GM12878 (cell line): ENCODE measurements at regions not wholly inside any gene's neighbourhood (a gene's known extent, or its start where the extent isn't known, plus 50 kb on each side); places are given as distances from the start of the nearest gene placed in this dataset.

Source experiments
- ATAC-seq: fragments of 200-7000 bp; cut with Tn5 transposase; 3 replicates; pipeline ENCODE4 v1.9.1; 2020; ENCODE audit warnings: mild to moderate bottlenecking, moderate library complexity
- BruUV-seq: library from RNA; stranded (reverse); fragments of 400-500 nt; replicated peaks from 2 replicates; lab custom pipeline; 2021; lab: Mats Ljungman, UMichigan
- CTCF ChIA-PET: fragments of 300-600 bp; sonication (Branson Sonifier 250); formaldehyde crosslinking; extraction: SDS; loops from one replicate; lab custom pipeline; 2021; ENCODE audit warnings: inconsistent platforms; lab: Yijun Ruan, JAX
- POLR2A ChIA-PET: fragments of 350-600 bp; formaldehyde crosslinking; extraction: SDS; loops from one replicate; lab custom pipeline; 2021; ENCODE audit warnings: inconsistent platforms; lab: Charles Lee
- RAD21 ChIA-PET: fragments of 300-600 bp; sonication (Branson Sonifier 250); formaldehyde crosslinking; loops from one replicate; lab custom pipeline; 2023; ENCODE audit warnings: antibody characterized with exemption; ENCODE audit not compliant: unreplicated experiment; lab: Charles Lee
- SMC1A ChIA-PET: fragments of 300-600 bp; sonication (Branson Sonifier 250); formaldehyde crosslinking; loops from one replicate; lab custom pipeline; 2023; ENCODE audit not compliant: unreplicated experiment, uncharacterized antibody; lab: Charles Lee
- DNase-seq: peaks from one replicate; pipeline ENCODE4 v3.0.0-alpha.2; 2011; ENCODE audit warnings: low read depth, low spot score
- FAIRE-seq: peaks from 3 replicates; lab custom pipeline; 2011; peaks lifted over from hg19 to GRCh38; lab: Jason Lieb, UNC
- H2AFZ ChIP-seq: 2 replicates; pipeline ENCODE4 v1.6.0; 2011; ENCODE audit warnings: low read depth, low read length, control low read depth; ENCODE audit not compliant: control insufficient read depth
- H3K27ac ChIP-seq: 2 replicates; pipeline ENCODE4 v1.5.1; 2011; ENCODE audit warnings: control low read depth; ENCODE audit not compliant: control insufficient read depth, insufficient read depth
- H3K27me3 ChIP-seq, 2 experiments: replicated peaks in 1 of 2; 2 replicates each; pipeline versions ENCODE4 v1.6.0 to v1.6.1; 2011; ENCODE audit warnings: low read length in 1 of 2; ENCODE audit not compliant: control insufficient read depth in 2 of 2, insufficient read depth in 2 of 2
- H3K36me3 ChIP-seq, 2 experiments: 2 replicates each; pipeline ENCODE4 v1.5.1; 2011; ENCODE audit warnings: low read length in 1 of 2; ENCODE audit not compliant: control insufficient read depth in 2 of 2, insufficient read depth in 2 of 2
- H3K4me1 ChIP-seq: 2 replicates; pipeline ENCODE4 v1.6.1; 2011; ENCODE audit warnings: mild to moderate bottlenecking, low read length, moderate library complexity, mixed read lengths; ENCODE audit not compliant: control insufficient read depth, insufficient read depth
- H3K4me2 ChIP-seq: 2 replicates; pipeline ENCODE4 v1.6.0; 2011; ENCODE audit warnings: control low read depth; ENCODE audit not compliant: control insufficient read depth, insufficient read depth
- H3K4me3 ChIP-seq: fragments of 200-600 bp; sonication (generic); 2 replicates; pipeline ENCODE4 v1.5.1; 2016
- H3K79me2 ChIP-seq: 2 replicates; pipeline ENCODE4 v1.6.0; 2011; ENCODE audit warnings: low read length; ENCODE audit not compliant: control insufficient read depth, insufficient read depth
- H3K9ac ChIP-seq: 2 replicates; pipeline ENCODE4 v1.8.0; 2011; ENCODE audit warnings: low read length, control low read depth, mixed read lengths; ENCODE audit not compliant: control insufficient read depth, insufficient read depth
- H3K9me3 ChIP-seq: replicated peaks from 3 replicates; pipeline ENCODE4 v1.5.1; 2011; ENCODE audit warnings: mild to moderate bottlenecking, low read length; ENCODE audit not compliant: control insufficient read depth, insufficient read depth
- H4K20me1 ChIP-seq: 2 replicates; pipeline ENCODE4 v1.6.0; 2011; ENCODE audit not compliant: control insufficient read depth, insufficient read depth
- BACH1 ChIP-seq: fragments of 450-650 bp; IDR thresholded peaks from 2 replicates; pipeline ENCODE4 v1.6.1; 2017; ENCODE audit warnings: mild to moderate bottlenecking, borderline replicate concordance
- CHD2 ChIP-seq: IDR thresholded peaks from 2 replicates; pipeline ENCODE4 v1.6.1; 2011; ENCODE audit warnings: low read depth, low read length, improper control_type of control experiment, borderline replicate concordance
- EP300 ChIP-seq, 2 experiments: fragments of 150-350 bp in 1 of 2; IDR thresholded peaks; 2 replicates each; pipeline ENCODE4 v1.6.1; 2011 to 2012; ENCODE audit warnings: low read depth in 2 of 2, low read length in 2 of 2, borderline replicate concordance in 1 of 2, improper control_type of control experiment in 1 of 2, inconsistent platforms in 1 of 2; ENCODE audit not compliant: control insufficient read depth in 1 of 2
- HSF1 ChIP-seq: fragments of 150-350 bp; IDR thresholded peaks from 2 replicates; pipeline ENCODE4 v1.6.1; 2014; ENCODE audit warnings: mild to moderate bottlenecking, low read depth, low read length
- IKZF1 ChIP-seq: fragments of 450-650 bp; conservative IDR thresholded peaks from 2 replicates; pipeline ENCODE4 v1.6.1; 2017; ENCODE audit warnings: antibody characterized with exemption, mild to moderate bottlenecking
- JUND ChIP-seq: IDR thresholded peaks from 2 replicates; pipeline ENCODE4 v1.6.1; 2012; ENCODE audit warnings: low read depth, mild to moderate bottlenecking, low read length, improper control_type of control experiment, moderate library complexity
- KAT2A ChIP-seq: conservative IDR thresholded peaks from 2 replicates; pipeline ENCODE4 v1.6.1; 2011; ENCODE audit warnings: low read depth, low read length; ENCODE audit not compliant: control insufficient read depth
- KDM1A ChIP-seq: fragments of 200-600 bp; sonication (generic); IDR thresholded peaks from 2 replicates; pipeline ENCODE4 v1.6.1; 2016; ENCODE audit warnings: borderline replicate concordance
- MTA2 ChIP-seq: fragments of 450-650 bp; IDR thresholded peaks from 2 replicates; pipeline ENCODE4 v1.6.1; 2016; ENCODE audit warnings: low read depth, mild to moderate bottlenecking, moderate library complexity
- MXI1 ChIP-seq: fragments of 150-350 bp; IDR thresholded peaks from 2 replicates; pipeline ENCODE4 v1.6.1; 2011; ENCODE audit warnings: low read depth, mild to moderate bottlenecking, inconsistent platforms, low read length, improper control_type of control experiment
- NR2C2 ChIP-seq: IDR thresholded peaks from 2 replicates; pipeline ENCODE4 v1.6.1; 2011; ENCODE audit warnings: borderline replicate concordance, low read depth; ENCODE audit not compliant: control insufficient read depth, insufficient read length
- PML ChIP-seq: IDR thresholded peaks from 2 replicates; pipeline ENCODE4 v1.6.1; 2012; ENCODE audit warnings: low read length, inconsistent platforms
- SMAD1 ChIP-seq: fragments of 450-650 bp; IDR thresholded peaks from 2 replicates; pipeline ENCODE4 v1.6.1; 2018; ENCODE audit warnings: mild to moderate bottlenecking, low read depth; ENCODE audit not compliant: partially characterized antibody
- SP1 ChIP-seq: IDR thresholded peaks from one replicate; pipeline ENCODE4 v1.6.1; 2011; ENCODE audit warnings: low read depth, low read length
- SREBF1 ChIP-seq: IDR thresholded peaks from 2 replicates; pipeline ENCODE4 v1.6.1; 2012; ENCODE audit warnings: mild to moderate bottlenecking, low read length
- TCF7 ChIP-seq: IDR thresholded peaks from 2 replicates; pipeline ENCODE4 v1.6.1; 2014; ENCODE audit warnings: antibody characterized with exemption, borderline replicate concordance
- ZNF24 ChIP-seq: fragments of 450-650 bp; IDR thresholded peaks from 2 replicates; pipeline ENCODE4 v1.6.1; 2017; ENCODE audit warnings: antibody characterized with exemption, mild to moderate bottlenecking
- WGBS: methylation state at CpG from one replicate; pipeline ENCODE4 v1.1.6; 2016; ENCODE audit warnings: low lambda C conversion rate; ENCODE audit not compliant: insufficient replicate concordance, insufficient coverage; ENCODE audit errors: missing lambda C conversion rate; 5-methylcytosine and 5-hydroxymethylcytosine counted together
- in situ Hi-C: fragments of 300-500 bp; cut with MboI; formaldehyde crosslinking; loops from 9 replicates; pipeline ENCODE4 v1.14.3; 2018; ENCODE audit warnings: mixed read lengths
- intact Hi-C: fragments of 100-400 bp; cut with micrococcal nuclease; formaldehyde crosslinking; loops from one replicate; pipeline ENCODE4 v1.14.2; 2022; ENCODE audit not compliant: unreplicated experiment
- TF ChIP-seq, protein P1 (sequence below): fragments of 450-650 bp; IDR thresholded peaks from 2 replicates; pipeline ENCODE4 v1.6.1; 2017; ENCODE audit warnings: mild to moderate bottlenecking, moderate library complexity
- TF ChIP-seq, protein P2 (sequence below): fragments of 450-650 bp; IDR thresholded peaks from 2 replicates; pipeline ENCODE4 v1.6.1; 2016; ENCODE audit warnings: mild to moderate bottlenecking

DNA sequence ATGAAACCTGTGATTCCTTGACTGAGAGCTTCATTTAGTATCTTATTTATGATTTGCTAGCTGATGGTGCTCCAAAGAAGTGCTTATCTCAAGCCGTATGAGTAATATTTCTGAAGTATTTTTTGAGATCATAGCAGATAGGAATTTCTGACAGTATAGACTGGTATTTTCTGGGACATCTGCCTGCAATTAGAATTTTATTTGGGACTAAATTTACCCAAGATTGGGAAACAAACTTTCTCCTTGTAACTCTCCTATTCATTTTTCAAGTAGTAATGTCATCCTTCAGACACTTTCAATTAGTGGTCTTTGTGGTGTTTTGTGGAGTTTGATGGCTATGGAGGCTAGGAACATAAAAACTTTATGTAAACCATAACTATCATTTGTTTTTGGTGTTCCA is 597.2 kb upstream of the ZP4 start:
- Histone ChIP-seq H3K4me1 (no peaks in the 10 kb centered on the region), H3K27me3 (no peaks in the 10 kb centered on the region), H4K20me1 (no peaks in the 10 kb centered on the region), H3K27ac (no peak overlapping the region), H3K36me3 (no peaks in the 10 kb centered on the region), H3K79me2 (no peaks in the 10 kb centered on the region), H3K9me3 (no peaks in the 10 kb centered on the region), H2AFZ (no peak overlapping the region), H3K9ac (no peak overlapping the region), H3K4me3 (no peak overlapping the region), H3K4me2 (no peak overlapping the region)
- ChIA-PET SMC1A (interaction anchor here (1.1 kb wide), 1 partner anchor 11 kb away, joined by 3 read pairs; no protein-coding TSS in a partner anchor), POLR2A (no interaction called here), CTCF (no interaction called here), RAD21 (no interaction called here)
- in situ Hi-C loops: no loop called here
- FAIRE-seq: no peak
- intact Hi-C loops: no loop called here
- ATAC-seq: no peak
- WGBS: 48% methylated on average over 1 of the region's 1 CpG
- DNase-seq: no peak
- TF ChIP-seq JUND (no peak), NR2C2 (no peak), MXI1 (no peak), MTA2 (no peak), SMAD1 (no peak), ZNF24 (no peak), KAT2A (no peak), BACH1 (no peak), CHD2 (no peak), KDM1A (no peak), SP1 (no peak), TCF7 (no peak), HSF1 (no peak), PML (no peak), IKZF1 (no peak), SREBF1 (no peak), EP300 (IDR thresholded peaks at IDR 0.05; ENCODE audit: borderline replicate concordance in 1 of 2, control insufficient read depth in 1 of 2, low read depth in 2 of 2, low read length in 2 of 2) (no peak)
- TF ChIP-seq, protein P1, sequence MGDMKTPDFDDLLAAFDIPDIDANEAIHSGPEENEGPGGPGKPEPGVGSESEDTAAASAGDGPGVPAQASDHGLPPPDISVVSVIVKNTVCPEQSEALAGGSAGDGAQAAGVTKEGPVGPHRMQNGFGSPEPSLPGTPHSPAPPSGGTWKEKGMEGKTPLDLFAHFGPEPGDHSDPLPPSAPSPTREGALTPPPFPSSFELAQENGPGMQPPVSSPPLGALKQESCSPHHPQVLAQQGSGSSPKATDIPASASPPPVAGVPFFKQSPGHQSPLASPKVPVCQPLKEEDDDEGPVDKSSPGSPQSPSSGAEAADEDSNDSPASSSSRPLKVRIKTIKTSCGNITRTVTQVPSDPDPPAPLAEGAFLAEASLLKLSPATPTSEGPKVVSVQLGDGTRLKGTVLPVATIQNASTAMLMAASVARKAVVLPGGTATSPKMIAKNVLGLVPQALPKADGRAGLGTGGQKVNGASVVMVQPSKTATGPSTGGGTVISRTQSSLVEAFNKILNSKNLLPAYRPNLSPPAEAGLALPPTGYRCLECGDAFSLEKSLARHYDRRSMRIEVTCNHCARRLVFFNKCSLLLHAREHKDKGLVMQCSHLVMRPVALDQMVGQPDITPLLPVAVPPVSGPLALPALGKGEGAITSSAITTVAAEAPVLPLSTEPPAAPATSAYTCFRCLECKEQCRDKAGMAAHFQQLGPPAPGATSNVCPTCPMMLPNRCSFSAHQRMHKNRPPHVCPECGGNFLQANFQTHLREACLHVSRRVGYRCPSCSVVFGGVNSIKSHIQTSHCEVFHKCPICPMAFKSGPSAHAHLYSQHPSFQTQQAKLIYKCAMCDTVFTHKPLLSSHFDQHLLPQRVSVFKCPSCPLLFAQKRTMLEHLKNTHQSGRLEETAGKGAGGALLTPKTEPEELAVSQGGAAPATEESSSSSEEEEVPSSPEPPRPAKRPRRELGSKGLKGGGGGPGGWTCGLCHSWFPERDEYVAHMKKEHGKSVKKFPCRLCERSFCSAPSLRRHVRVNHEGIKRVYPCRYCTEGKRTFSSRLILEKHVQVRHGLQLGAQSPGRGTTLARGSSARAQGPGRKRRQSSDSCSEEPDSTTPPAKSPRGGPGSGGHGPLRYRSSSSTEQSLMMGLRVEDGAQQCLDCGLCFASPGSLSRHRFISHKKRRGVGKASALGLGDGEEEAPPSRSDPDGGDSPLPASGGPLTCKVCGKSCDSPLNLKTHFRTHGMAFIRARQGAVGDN: no peak
- TF ChIP-seq, protein P2, sequence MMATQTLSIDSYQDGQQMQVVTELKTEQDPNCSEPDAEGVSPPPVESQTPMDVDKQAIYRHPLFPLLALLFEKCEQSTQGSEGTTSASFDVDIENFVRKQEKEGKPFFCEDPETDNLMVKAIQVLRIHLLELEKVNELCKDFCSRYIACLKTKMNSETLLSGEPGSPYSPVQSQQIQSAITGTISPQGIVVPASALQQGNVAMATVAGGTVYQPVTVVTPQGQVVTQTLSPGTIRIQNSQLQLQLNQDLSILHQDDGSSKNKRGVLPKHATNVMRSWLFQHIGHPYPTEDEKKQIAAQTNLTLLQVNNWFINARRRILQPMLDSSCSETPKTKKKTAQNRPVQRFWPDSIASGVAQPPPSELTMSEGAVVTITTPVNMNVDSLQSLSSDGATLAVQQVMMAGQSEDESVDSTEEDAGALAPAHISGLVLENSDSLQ: no peak
- BruUV-seq: no TSS peak
